ENCODE measurements at regions not wholly inside any gene's neighbourhood (a gene's known extent, or its start where the extent isn't known, plus 50 kb on each side); places are given as distances from the start of the nearest gene placed in this dataset.

DNA sequence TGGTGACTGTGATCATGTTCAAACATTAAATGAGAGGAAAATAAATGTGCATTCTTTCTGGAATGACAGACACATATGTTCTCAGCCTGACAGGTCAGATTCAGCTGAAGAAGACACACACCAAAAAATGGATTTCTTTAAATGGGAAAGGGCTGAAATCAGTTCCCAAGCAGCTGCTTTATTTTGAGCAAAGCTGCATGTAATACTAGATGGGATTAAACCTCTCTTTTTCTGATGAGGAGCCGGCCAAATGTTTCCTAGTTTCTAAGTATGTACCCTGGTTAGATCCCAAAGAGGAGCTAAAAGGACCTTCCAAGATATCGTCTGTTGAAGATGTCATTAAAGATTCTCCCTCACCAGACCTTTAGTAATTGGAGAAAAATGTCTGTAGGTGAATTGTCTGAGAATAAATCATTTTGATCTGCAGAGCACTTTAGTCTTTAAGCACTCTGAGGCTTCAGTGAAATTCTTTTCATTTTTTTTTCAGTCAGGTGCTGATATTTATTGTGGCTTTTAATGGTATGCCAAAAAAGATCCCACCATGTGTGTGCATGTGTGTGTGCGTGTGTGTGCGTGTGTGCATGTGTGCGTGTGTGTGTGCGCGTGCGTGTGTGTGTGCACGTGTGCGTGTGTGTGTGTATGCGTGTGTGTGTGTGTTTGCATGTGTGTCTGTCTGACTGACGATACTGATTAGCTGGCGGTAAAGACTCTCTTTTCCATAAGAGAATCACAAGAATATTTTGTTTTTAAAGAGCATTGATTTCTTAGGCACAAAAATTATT, 175.8 kb downstream of the IRS1 start:
- no peak for TF ChIP-seq POLR2A (IDR thresholded peaks at IDR 0.05)
- TF ChIP-seq, protein P1, sequence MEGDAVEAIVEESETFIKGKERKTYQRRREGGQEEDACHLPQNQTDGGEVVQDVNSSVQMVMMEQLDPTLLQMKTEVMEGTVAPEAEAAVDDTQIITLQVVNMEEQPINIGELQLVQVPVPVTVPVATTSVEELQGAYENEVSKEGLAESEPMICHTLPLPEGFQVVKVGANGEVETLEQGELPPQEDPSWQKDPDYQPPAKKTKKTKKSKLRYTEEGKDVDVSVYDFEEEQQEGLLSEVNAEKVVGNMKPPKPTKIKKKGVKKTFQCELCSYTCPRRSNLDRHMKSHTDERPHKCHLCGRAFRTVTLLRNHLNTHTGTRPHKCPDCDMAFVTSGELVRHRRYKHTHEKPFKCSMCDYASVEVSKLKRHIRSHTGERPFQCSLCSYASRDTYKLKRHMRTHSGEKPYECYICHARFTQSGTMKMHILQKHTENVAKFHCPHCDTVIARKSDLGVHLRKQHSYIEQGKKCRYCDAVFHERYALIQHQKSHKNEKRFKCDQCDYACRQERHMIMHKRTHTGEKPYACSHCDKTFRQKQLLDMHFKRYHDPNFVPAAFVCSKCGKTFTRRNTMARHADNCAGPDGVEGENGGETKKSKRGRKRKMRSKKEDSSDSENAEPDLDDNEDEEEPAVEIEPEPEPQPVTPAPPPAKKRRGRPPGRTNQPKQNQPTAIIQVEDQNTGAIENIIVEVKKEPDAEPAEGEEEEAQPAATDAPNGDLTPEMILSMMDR (IDR thresholded peaks at IDR 0.05), result no peak
- Histone ChIP-seq H3K36me3 (replicated peaks in 1 of 2) (no peaks in the 10 kb centered on the region), H3K4me3 (no peak overlapping the region), H3K27ac (no peak overlapping the region), H3K4me1 (replicated peaks in 1 of 2) (no peaks in the 10 kb centered on the region), H3K9me3 (replicated peaks in 1 of 3) (no peaks in the 10 kb centered on the region), H3K27me3 (no peaks in the 10 kb centered on the region)
- 70 to 82% (median 80%) methylated on average over 13 of the region's 13 CpGs for WGBS, 4 donors
- intact Hi-C loops (cut with DNase I), result no loop called here
- DNase-seq, result no peak

DNA sequence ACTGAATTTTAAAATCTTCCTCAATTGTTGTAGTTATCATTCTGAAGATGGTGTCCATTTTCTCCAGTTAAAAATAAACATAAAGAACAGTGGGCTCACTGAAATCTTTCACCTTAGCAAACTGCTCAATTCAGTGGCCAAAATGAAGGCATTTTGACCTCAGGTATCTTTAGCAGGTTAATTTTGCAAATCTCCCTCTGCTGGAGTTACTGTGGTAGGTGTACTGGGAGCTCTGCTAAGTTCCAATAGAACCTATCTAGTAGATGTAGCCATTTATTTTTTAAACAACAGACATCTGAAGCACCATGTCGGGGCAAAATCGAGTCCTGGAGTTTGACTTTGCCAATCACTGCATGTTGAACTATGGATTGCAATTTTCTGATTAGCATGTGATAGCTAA, 177.1 kb downstream of the IRS1 start:
- no peak for DNase-seq
- Histone ChIP-seq H3K4me1 (replicated peaks in 1 of 2) (no peaks in the 10 kb centered on the region), H3K36me3 (replicated peaks in 1 of 2) (no peaks in the 10 kb centered on the region), H3K4me3 (no peak overlapping the region), H3K9me3 (replicated peaks in 1 of 3) (no peaks in the 10 kb centered on the region), H3K27me3 (no peaks in the 10 kb centered on the region), H3K27ac (no peak overlapping the region)
- 86 to 92% (median 91%) methylated on average over 2 of the region's 2 CpGs for WGBS, 4 donors
- intact Hi-C loops (cut with DNase I), result no loop called here
- no peak for TF ChIP-seq POLR2A (IDR thresholded peaks at IDR 0.05)
- TF ChIP-seq, protein P1 (IDR thresholded peaks at IDR 0.05), result no peak

DNA sequence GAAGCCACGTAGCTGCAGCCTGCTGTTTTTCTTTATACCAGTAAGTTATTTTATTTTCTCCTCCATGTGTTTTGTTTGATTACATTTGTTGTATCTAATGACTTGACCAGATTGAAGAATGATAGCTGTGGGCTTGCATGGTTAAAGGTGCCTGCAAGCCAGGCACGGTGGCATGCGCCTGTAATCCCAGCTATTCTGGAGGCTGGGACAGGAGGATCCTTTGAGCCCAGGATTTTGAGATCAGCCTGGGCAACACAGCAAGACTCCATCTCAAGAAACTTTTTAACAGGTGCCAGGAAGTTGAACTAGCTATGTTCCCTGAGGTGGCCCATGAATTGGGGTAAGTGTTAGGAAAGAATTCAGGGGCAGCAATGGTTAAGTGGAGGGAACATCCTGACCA, 179.4 kb downstream of the IRS1 start:
- DNase-seq, result no peak
- no peak overlapping the region for H3K27ac ChIP-seq
- intact Hi-C loops (cut with DNase I), result no loop called here
- no peak for TF ChIP-seq POLR2A (IDR thresholded peaks at IDR 0.05)
- TF ChIP-seq, protein P1 (IDR thresholded peaks at IDR 0.05), result no peak
- no peaks in the 10 kb centered on the region for H3K36me3 ChIP-seq (replicated peaks in 1 of 2)
- no peak overlapping the region for H3K4me3 ChIP-seq
- no peaks in the 10 kb centered on the region for H3K4me1 ChIP-seq (replicated peaks in 1 of 2)
- H3K27me3 ChIP-seq, result no peaks in the 10 kb centered on the region
- no peaks in the 10 kb centered on the region for H3K9me3 ChIP-seq (replicated peaks in 1 of 3)
- WGBS, 4 donors, result 93 to 100% (median 95%) methylated on average over 3 of the region's 3 CpGs

DNA sequence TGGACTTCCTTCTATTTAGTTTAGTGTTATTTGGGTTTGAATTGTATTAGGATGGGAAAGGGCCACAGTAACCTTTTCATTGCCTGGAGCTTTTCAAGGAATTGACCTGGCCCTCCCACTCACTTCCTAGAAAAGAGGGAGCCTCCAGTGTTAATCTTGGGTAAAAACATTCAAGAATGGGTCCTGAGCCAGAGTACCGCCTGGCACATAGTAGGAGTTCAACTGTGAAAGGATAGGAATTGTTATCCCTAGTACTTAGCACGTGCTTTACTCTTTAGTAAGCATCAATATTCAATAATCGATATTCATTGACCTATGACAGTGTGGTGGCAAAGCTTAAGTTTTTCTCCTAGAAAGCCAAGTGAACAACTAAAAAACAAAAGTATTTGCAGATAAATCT, 179.9 kb downstream of the IRS1 start:
- H3K9me3 ChIP-seq (replicated peaks in 1 of 3), result no peaks in the 10 kb centered on the region
- no peak overlapping the region for H3K4me3 ChIP-seq
- no peak overlapping the region for H3K27ac ChIP-seq
- DNase-seq, result no peak
- H3K27me3 ChIP-seq, result no peaks in the 10 kb centered on the region
- H3K36me3 ChIP-seq (replicated peaks in 1 of 2), result no peaks in the 10 kb centered on the region
- H3K4me1 ChIP-seq (replicated peaks in 1 of 2), result no peaks in the 10 kb centered on the region
- TF ChIP-seq POLR2A (IDR thresholded peaks at IDR 0.05), result no peak
- TF ChIP-seq, protein P1 (IDR thresholded peaks at IDR 0.05), result no peak
- WGBS, 4 donors, result 92 to 98% (median 93%) methylated on average over 3 of the region's 3 CpGs
- intact Hi-C loops (cut with DNase I), result no loop called here
